IMR-90 (cell line): ENCODE measurements at regions not wholly inside any gene's neighbourhood (a gene's known extent, or its start where the extent isn't known, plus 50 kb on each side); places are given as distances from the start of the nearest gene placed in this dataset.

Source experiments
- ATAC-seq: fragments of 200-7000 bp; cut with Tn5 transposase; 2 replicates; pipeline ENCODE4 v1.9.1; 2020; ENCODE audit warnings: low read depth, mild to moderate bottlenecking, moderate library complexity
- BruUV-seq: library from RNA; stranded (reverse); fragments of 400-500 nt; replicated peaks from 2 replicates; lab custom pipeline; 2021; lab: Mats Ljungman, UMichigan
- CTCF ChIA-PET: fragments of 300-600 bp; formaldehyde crosslinking; extraction: SDS; loops from one replicate; lab custom pipeline; 2021; ENCODE audit warnings: antibody characterized with exemption; lab: Yijun Ruan, JAX
- POLR2A ChIA-PET: fragments of 300-600 bp; sonication (Branson Sonifier 250); formaldehyde crosslinking; loops from one replicate; lab custom pipeline; 2022; ENCODE audit warnings: antibody characterized with exemption; ENCODE audit not compliant: unreplicated experiment; lab: Charles Lee
- DNase-seq: peaks from one replicate; pipeline ENCODE4 v3.0.0; 2013
- H2AFZ ChIP-seq: replicated peaks from 2 replicates; pipeline ENCODE3; 2013; ENCODE audit warnings: low read length, mild to moderate bottlenecking; ENCODE audit not compliant: poor library complexity
- H2AK5ac ChIP-seq: 2 replicates; pipeline ENCODE4 v1.6.1; 2013; ENCODE audit warnings: low read depth, low read length, inconsistent platforms
- H2AK9ac ChIP-seq: replicated peaks from 2 replicates; pipeline ENCODE3; 2013; ENCODE audit warnings: mild to moderate bottlenecking, low read depth, low read length, moderate library complexity; ENCODE audit not compliant: poor library complexity
- H2BK120ac ChIP-seq: 2 replicates; pipeline ENCODE4 v1.6.1; 2013; ENCODE audit warnings: low read depth, low read length, inconsistent platforms
- H2BK15ac ChIP-seq: 3 replicates; pipeline ENCODE4 v1.6.1; 2013; ENCODE audit warnings: low read depth, low read length, inconsistent platforms
- H2BK20ac ChIP-seq: 2 replicates; pipeline ENCODE4 v1.6.1; 2013; ENCODE audit warnings: low read depth, mild to moderate bottlenecking, inconsistent platforms, low read length, moderate library complexity
- H2BK5ac ChIP-seq: 2 replicates; pipeline ENCODE4 v1.6.1; 2013; ENCODE audit warnings: mild to moderate bottlenecking, low read depth, low read length, inconsistent platforms; ENCODE audit not compliant: poor library complexity, severe bottlenecking
- H3K14ac ChIP-seq: replicated peaks from 2 replicates; pipeline ENCODE4 v1.6.1; 2013; ENCODE audit warnings: low read depth, low read length, inconsistent platforms
- H3K18ac ChIP-seq: 2 replicates; pipeline ENCODE4 v1.6.1; 2013; ENCODE audit warnings: low read depth, low read length, control low read depth
- H3K23ac ChIP-seq: 2 replicates; pipeline ENCODE4 v1.6.1; 2013; ENCODE audit warnings: low read depth, low read length, inconsistent platforms
- H3K27ac ChIP-seq: 2 replicates; pipeline ENCODE4 v1.5.1; 2013; ENCODE audit warnings: mild to moderate bottlenecking, control low read depth, low read length; ENCODE audit not compliant: insufficient read depth
- H3K27me3 ChIP-seq: 2 replicates; pipeline ENCODE4 v1.6.1; 2013; ENCODE audit warnings: low read length; ENCODE audit not compliant: control insufficient read depth, insufficient read depth
- H3K36me3 ChIP-seq: 2 replicates; pipeline ENCODE4 v1.6.1; 2013; ENCODE audit warnings: low read length, mixed read lengths; ENCODE audit not compliant: control insufficient read depth, insufficient read depth
- H3K4ac ChIP-seq: 2 replicates; pipeline ENCODE4 v1.6.1; 2013; ENCODE audit warnings: low read depth, low read length, inconsistent platforms
- H3K4me1 ChIP-seq: 2 replicates; pipeline ENCODE4 v1.6.1; 2013; ENCODE audit warnings: low read length, mixed read lengths; ENCODE audit not compliant: control insufficient read depth, insufficient read depth
- H3K4me2 ChIP-seq: 2 replicates; pipeline ENCODE4 v1.6.1; 2013; ENCODE audit warnings: low read depth, mild to moderate bottlenecking, control low read depth, low read length, moderate library complexity
- H3K4me3 ChIP-seq: 2 replicates; pipeline ENCODE4 v1.5.1; 2013; ENCODE audit warnings: low read depth, mild to moderate bottlenecking, control low read depth, low read length, moderate library complexity; ENCODE audit not compliant: insufficient read depth
- H3K56ac ChIP-seq: 2 replicates; pipeline ENCODE4 v1.6.1; 2013; ENCODE audit warnings: low read length, inconsistent platforms; ENCODE audit not compliant: insufficient read depth; ENCODE audit errors: extremely low read depth
- H3K79me1 ChIP-seq, 2 experiments: 2 replicates each; pipeline ENCODE4 v1.6.1; 2013; ENCODE audit warnings: low read length in 2 of 2, inconsistent platforms in 1 of 2, low read depth in 1 of 2
- H3K9ac ChIP-seq: 2 replicates; pipeline ENCODE4 v1.6.1; 2013; ENCODE audit warnings: low read depth, low read length, control low read depth
- H3K9me1 ChIP-seq: 2 replicates; pipeline ENCODE4 v1.6.1; 2013; ENCODE audit warnings: low read length, inconsistent platforms; ENCODE audit not compliant: insufficient read depth
- H3K9me3 ChIP-seq: 2 replicates; pipeline ENCODE4 v1.6.1; 2013; ENCODE audit warnings: low read length; ENCODE audit not compliant: control insufficient read depth, insufficient read depth
- H4K20me1 ChIP-seq: 2 replicates; pipeline ENCODE4 v1.6.1; 2013; ENCODE audit warnings: low read length, inconsistent platforms; ENCODE audit not compliant: insufficient read depth
- H4K5ac ChIP-seq: 2 replicates; pipeline ENCODE4 v1.6.1; 2013; ENCODE audit warnings: mild to moderate bottlenecking, low read depth, low read length, control low read depth
- H4K8ac ChIP-seq, 2 experiments: 2 replicates each; pipeline ENCODE4 v1.6.1; 2013; ENCODE audit warnings: low read depth in 2 of 2, low read length in 2 of 2, control low read depth in 1 of 2, inconsistent platforms in 1 of 2
- H4K91ac ChIP-seq: 2 replicates; pipeline ENCODE4 v1.6.1; 2013; ENCODE audit warnings: low read depth, low read length, inconsistent platforms; ENCODE audit not compliant: insufficient read depth
- CHD1 ChIP-seq: IDR thresholded peaks from 2 replicates; pipeline ENCODE4 v1.6.1; 2012; ENCODE audit warnings: low read depth, low read length, improper control_type of control experiment
- MAZ ChIP-seq: IDR thresholded peaks from 2 replicates; pipeline ENCODE4 v1.6.1; 2012; ENCODE audit warnings: low read depth, mild to moderate bottlenecking, low read length, improper control_type of control experiment, moderate library complexity, borderline replicate concordance
- RCOR1 ChIP-seq: IDR thresholded peaks from 2 replicates; pipeline ENCODE4 v1.6.1; 2012; ENCODE audit warnings: mild to moderate bottlenecking, low read length, improper control_type of control experiment; ENCODE audit not compliant: insufficient replicate concordance
- WGBS, 2 experiments: methylation state at CpG; one replicate each; pipeline versions ENCODE4 v1.1.5 to v1.1.7; 2013; ENCODE audit warnings: missing lambda C conversion rate in 2 of 2; ENCODE audit not compliant: insufficient read length in 1 of 2; ENCODE audit errors: extremely low coverage in 2 of 2; 5-methylcytosine and 5-hydroxymethylcytosine counted together
- dilution Hi-C: fragments of 300-500 bp; cut with HindIII; formaldehyde crosslinking; loops from one replicate; pipeline ENCODE4 v1.14.3; 2018; ENCODE audit warnings: low sequenced_read_pairs; ENCODE audit not compliant: unreplicated experiment
- in situ Hi-C: fragments of 300-500 bp; cut with MboI; formaldehyde crosslinking; loops from 3 replicates; pipeline ENCODE4 v1.14.3; 2019; ENCODE audit warnings: low sequenced_read_pairs, inconsistent platforms, mixed read lengths
- intact Hi-C: fragments of 100-400 bp; cut with micrococcal nuclease; formaldehyde crosslinking; loops from 2 replicates; pipeline ENCODE4 v1.10.0; 2022

DNA sequence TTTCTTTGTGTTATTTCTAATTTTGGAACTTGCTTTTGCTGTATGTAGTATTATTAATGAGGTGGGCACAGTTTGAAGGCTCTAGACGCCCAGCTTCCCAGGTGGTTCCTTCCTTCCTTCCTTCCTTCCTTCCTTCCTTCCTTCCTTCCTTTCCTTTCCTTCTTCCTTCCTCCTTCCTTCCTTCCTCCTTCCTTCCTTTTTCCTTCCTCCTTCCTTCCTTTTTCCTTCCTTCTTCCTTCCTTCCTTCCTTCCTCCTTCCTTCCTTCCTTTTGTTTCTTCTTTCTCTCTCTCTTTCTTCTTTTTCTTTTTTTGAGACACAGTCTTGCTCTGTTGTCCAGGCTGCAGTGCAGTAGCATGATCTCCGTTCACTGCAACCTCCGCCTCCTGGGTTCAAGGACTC lies 906.7 kb downstream of the AACS start:
- dilution Hi-C loops = no loop called here
- no TSS peak for BruUV-seq

More for the DNA sequence above, 906.7 kb downstream of the AACS start:
- no peaks in the 10 kb centered on the region for H3K36me3 ChIP-seq
- H3K4me1 ChIP-seq = no peaks in the 10 kb centered on the region
- H3K9me1 ChIP-seq = no peaks in the 10 kb centered on the region
- no peak overlapping the region for H2AFZ ChIP-seq
- POLR2A ChIA-PET = no interaction called here
- H3K79me1 ChIP-seq = no peaks in the 10 kb centered on the region
- no peak overlapping the region for H3K14ac ChIP-seq
- in situ Hi-C loops (no loop called here), intact Hi-C loops (no loop called here)
- H3K9me3 ChIP-seq = peaks cover 15% of the 10 kb centered on the region
- DNase-seq (no peak), ATAC-seq (no peak)
- H3K4me2 ChIP-seq = no peak overlapping the region
- H2AK9ac ChIP-seq = no peak overlapping the region
- no peak overlapping the region for H4K5ac ChIP-seq
- no peak overlapping the region for H3K18ac ChIP-seq
- H3K27ac ChIP-seq = no peak overlapping the region
- no peak overlapping the region for H3K4ac ChIP-seq
- H2BK15ac ChIP-seq = no peak overlapping the region
- no peak overlapping the region for H3K9ac ChIP-seq
- H2BK5ac ChIP-seq = no peak overlapping the region
- H3K27me3 ChIP-seq = no peaks in the 10 kb centered on the region
- no peak overlapping the region for H3K4me3 ChIP-seq
- H4K20me1 ChIP-seq = no peaks in the 10 kb centered on the region
- H3K23ac ChIP-seq = no peak overlapping the region
- no peak overlapping the region for H3K56ac ChIP-seq
- no peak overlapping the region for H2BK20ac ChIP-seq
- H4K91ac ChIP-seq = no peak overlapping the region
- H4K8ac ChIP-seq = no peak overlapping the region
- no peak overlapping the region for H2AK5ac ChIP-seq
- CTCF ChIA-PET = no interaction called here
- no CpG with 5 or more reads among the region's 3 CpGs for WGBS, 2 experiments
- TF ChIP-seq CHD1 = no peak
- TF ChIP-seq MAZ = no peak
- TF ChIP-seq RCOR1 = no peak
- H2BK120ac ChIP-seq = no peak overlapping the region
